Endothelial cell of umbilical vein (primary cell): ENCODE measurements at regions not wholly inside any gene's neighbourhood (a gene's known extent, or its start where the extent isn't known, plus 50 kb on each side); places are given as distances from the start of the nearest gene placed in this dataset.

Experiments
- CTCF ChIP-seq, 2 donors: IDR thresholded peaks; 1 replicate in 1 of 2; 2 replicates in 1 of 2; pipeline ENCODE4 v1.5.1; 2011; ENCODE audit warnings: low read length in 2 of 2, mild to moderate bottlenecking in 2 of 2, moderate library complexity in 2 of 2, control low read depth in 1 of 2, inconsistent platforms in 1 of 2, low read depth in 1 of 2; ENCODE audit not compliant: insufficient read depth in 1 of 2; ENCODE audit errors: extremely low read depth in 1 of 2
- MAX ChIP-seq: IDR thresholded peaks from 2 replicates; pipeline ENCODE4 v1.6.1; 2011; ENCODE audit not compliant: insufficient read depth, insufficient read length
- MYC ChIP-seq: IDR thresholded peaks from one replicate; pipeline ENCODE4 v1.6.1; 2011; ENCODE audit warnings: mild to moderate bottlenecking, low read depth, low read length

- TF ChIP-seq CTCF (IDR thresholded peaks at IDR 0.05; ENCODE audit: extremely low read depth in 1 of 2, insufficient read depth in 1 of 2, low read depth in 1 of 2, low read length in 2 of 2) (no peak), MYC (no peak), MAX (no peak)
These were observed 116.5 kb downstream of the GALR1 start for GRCh38 chr18:77366067-77366719.
